ENCODE measurements at regions not wholly inside any gene's neighbourhood (a gene's known extent, or its start where the extent isn't known, plus 50 kb on each side); places are given as distances from the start of the nearest gene placed in this dataset.

GRCh38 chr9:29668732-29669131, 2095.5 kb upstream of the C9orf72 start:
- no peaks in the 10 kb centered on the region for H3K9me3 ChIP-seq
- H3K27ac ChIP-seq: no peak overlapping the region
- 76 to 93% methylated on average over 1 of the region's 1 CpG for WGBS, 2 donors
- no peaks in the 10 kb centered on the region for H3K4me1 ChIP-seq
- intact Hi-C loops (cut with DNase I): no loop called here
- no peaks in the 10 kb centered on the region for H3K36me3 ChIP-seq
- H3K4me3 ChIP-seq (replicated peaks in 1 of 3): no peak overlapping the region
- H3K27me3 ChIP-seq: no peaks in the 10 kb centered on the region
- no peak for TF ChIP-seq POLR2A (IDR thresholded peaks at IDR 0.05)
- TF ChIP-seq, protein P1, sequence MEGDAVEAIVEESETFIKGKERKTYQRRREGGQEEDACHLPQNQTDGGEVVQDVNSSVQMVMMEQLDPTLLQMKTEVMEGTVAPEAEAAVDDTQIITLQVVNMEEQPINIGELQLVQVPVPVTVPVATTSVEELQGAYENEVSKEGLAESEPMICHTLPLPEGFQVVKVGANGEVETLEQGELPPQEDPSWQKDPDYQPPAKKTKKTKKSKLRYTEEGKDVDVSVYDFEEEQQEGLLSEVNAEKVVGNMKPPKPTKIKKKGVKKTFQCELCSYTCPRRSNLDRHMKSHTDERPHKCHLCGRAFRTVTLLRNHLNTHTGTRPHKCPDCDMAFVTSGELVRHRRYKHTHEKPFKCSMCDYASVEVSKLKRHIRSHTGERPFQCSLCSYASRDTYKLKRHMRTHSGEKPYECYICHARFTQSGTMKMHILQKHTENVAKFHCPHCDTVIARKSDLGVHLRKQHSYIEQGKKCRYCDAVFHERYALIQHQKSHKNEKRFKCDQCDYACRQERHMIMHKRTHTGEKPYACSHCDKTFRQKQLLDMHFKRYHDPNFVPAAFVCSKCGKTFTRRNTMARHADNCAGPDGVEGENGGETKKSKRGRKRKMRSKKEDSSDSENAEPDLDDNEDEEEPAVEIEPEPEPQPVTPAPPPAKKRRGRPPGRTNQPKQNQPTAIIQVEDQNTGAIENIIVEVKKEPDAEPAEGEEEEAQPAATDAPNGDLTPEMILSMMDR (IDR thresholded peaks at IDR 0.05): no peak
- no peak for DNase-seq

DNA sequence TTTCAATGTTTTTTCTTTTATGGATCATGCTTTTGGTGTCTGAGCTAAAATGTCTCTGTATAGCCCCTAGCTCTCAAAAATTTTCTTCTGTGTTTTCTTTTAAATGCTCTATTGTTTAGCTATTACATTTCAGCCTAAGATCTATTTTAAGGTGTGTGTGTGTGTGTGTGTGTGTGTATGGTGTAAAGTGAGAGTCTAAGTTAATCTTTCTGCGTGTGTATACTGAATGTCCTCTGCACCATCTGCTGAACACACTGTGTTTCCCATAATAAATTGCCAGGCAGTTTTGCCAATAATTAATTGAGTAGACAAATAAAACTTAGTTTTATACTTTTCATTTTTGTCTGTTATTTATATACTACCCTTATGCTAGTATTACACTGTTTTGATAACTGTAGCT, 2096.3 kb upstream of the C9orf72 start:
- TF ChIP-seq POLR2A (IDR thresholded peaks at IDR 0.05): no peak
- TF ChIP-seq, protein P1 (IDR thresholded peaks at IDR 0.05): no peak
- Histone ChIP-seq H3K9me3 (no peaks in the 10 kb centered on the region), H3K4me3 (replicated peaks in 1 of 3) (no peak overlapping the region), H3K36me3 (no peaks in the 10 kb centered on the region), H3K27ac (no peak overlapping the region), H3K27me3 (no peaks in the 10 kb centered on the region), H3K4me1 (no peaks in the 10 kb centered on the region)
- intact Hi-C loops (cut with DNase I): no loop called here
- no peak for DNase-seq
- 84 to 88% methylated on average over 1 of the region's 1 CpG for WGBS, 2 donors

DNA sequence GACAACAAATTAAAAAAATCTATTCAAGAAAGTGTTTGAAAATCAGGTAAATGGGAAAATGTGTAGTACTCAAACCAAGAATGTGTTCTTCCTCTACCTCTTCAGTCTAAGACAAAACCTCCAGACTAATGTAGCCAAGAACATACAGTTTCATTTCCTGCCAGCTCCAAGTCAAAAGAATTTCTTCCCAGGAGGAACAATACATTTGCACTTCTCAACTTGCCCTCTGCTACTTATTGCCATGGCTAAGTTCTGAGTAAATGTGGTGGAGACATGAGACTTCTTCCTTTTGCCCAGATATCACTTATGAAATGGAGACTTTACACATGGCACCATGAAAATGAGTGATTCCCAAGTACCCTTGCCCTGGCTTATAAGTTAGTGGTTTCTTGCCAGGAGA, 2112.2 kb upstream of the C9orf72 start:
- no peak overlapping the region for H3K27ac ChIP-seq
- no peaks in the 10 kb centered on the region for H3K4me1 ChIP-seq
- H3K4me3 ChIP-seq (replicated peaks in 1 of 3): no peak overlapping the region
- no peak for TF ChIP-seq POLR2A (IDR thresholded peaks at IDR 0.05)
- TF ChIP-seq, protein P1 (IDR thresholded peaks at IDR 0.05): no peak
- H3K27me3 ChIP-seq: no peaks in the 10 kb centered on the region
- DNase-seq: no peak
- H3K36me3 ChIP-seq: no peaks in the 10 kb centered on the region
- no peaks in the 10 kb centered on the region for H3K9me3 ChIP-seq
- intact Hi-C loops (cut with DNase I): no loop called here

GRCh38 chr9:29691145-29691544, 2117.9 kb upstream of the C9orf72 start:
- Histone ChIP-seq H3K4me1 (no peaks in the 10 kb centered on the region), H3K36me3 (no peaks in the 10 kb centered on the region), H3K9me3 (no peaks in the 10 kb centered on the region), H3K27me3 (no peaks in the 10 kb centered on the region), H3K27ac (no peak overlapping the region), H3K4me3 (replicated peaks in 1 of 3) (no peak overlapping the region)
- TF ChIP-seq, protein P1 (IDR thresholded peaks at IDR 0.05): no peak
- TF ChIP-seq POLR2A (IDR thresholded peaks at IDR 0.05): no peak
- no peak for DNase-seq
- 75 to 84% methylated on average over 2 of the region's 2 CpGs for WGBS, 2 donors
- intact Hi-C loops (cut with DNase I): no loop called here

GRCh38 chr9:29691758-29692407, 2118.6 kb upstream of the C9orf72 start:
- no peaks in the 10 kb centered on the region for H3K4me1 ChIP-seq
- no peaks in the 10 kb centered on the region for H3K9me3 ChIP-seq
- TF ChIP-seq, protein P1 (IDR thresholded peaks at IDR 0.05): no peak
- TF ChIP-seq POLR2A (IDR thresholded peaks at IDR 0.05): no peak
- H3K36me3 ChIP-seq: no peaks in the 10 kb centered on the region
- 53 to 54% methylated on average over 7 of the region's 7 CpGs for WGBS, 2 donors
- H3K27ac ChIP-seq: no peak overlapping the region
- no peaks in the 10 kb centered on the region for H3K27me3 ChIP-seq
- intact Hi-C loops (cut with DNase I): no loop called here
- DNase-seq: no peak
- no peak overlapping the region for H3K4me3 ChIP-seq (replicated peaks in 1 of 3)

Measured in thyroid gland (tissue), 4 donors.